RWPE2 (cell line): ENCODE measurements at regions not wholly inside any gene's neighbourhood (a gene's known extent, or its start where the extent isn't known, plus 50 kb on each side); places are given as distances from the start of the nearest gene placed in this dataset.

Experiments
- ATAC-seq: fragments of 200-7000 bp; cut with Tn5 transposase; 3 replicates; pipeline ENCODE4 v1.9.1; 2021; ENCODE audit warnings: low read depth
- DNase-seq: peaks from one replicate; pipeline ENCODE4 v3.0.0-alpha.2; 2020; ENCODE audit warnings: low spot score
- H3K27ac ChIP-seq: fragments of 450-650 bp; 2 replicates; pipeline ENCODE4 v1.5.1; 2017; ENCODE audit warnings: mild to moderate bottlenecking; ENCODE audit not compliant: poor library complexity, severe bottlenecking
- H3K27me3 ChIP-seq: fragments of 250-450 bp; sonication (Bioruptor Pico); 2 replicates; pipeline ENCODE4 v1.5.1; 2021; ENCODE audit warnings: mild to moderate bottlenecking, moderate library complexity; ENCODE audit not compliant: insufficient read depth, poor library complexity, severe bottlenecking
- H3K36me3 ChIP-seq: fragments of 250-450 bp; sonication (Bioruptor Pico); 2 replicates; pipeline ENCODE4 v1.5.1; 2020; ENCODE audit warnings: low read depth, mild to moderate bottlenecking, moderate library complexity
- H3K4me1 ChIP-seq: fragments of 250-450 bp; sonication (Bioruptor Pico); 2 replicates; pipeline ENCODE4 v1.5.1; 2021; ENCODE audit warnings: mild to moderate bottlenecking, moderate library complexity; ENCODE audit not compliant: insufficient read depth, poor library complexity, severe bottlenecking
- H3K4me3 ChIP-seq: fragments of 250-450 bp; sonication (Bioruptor Pico); 2 replicates; pipeline ENCODE4 v1.5.1; 2021; ENCODE audit warnings: mild to moderate bottlenecking, moderate library complexity; ENCODE audit not compliant: severe bottlenecking
- H3K9me3 ChIP-seq: fragments of 250-450 bp; sonication (Bioruptor Pico); 2 replicates; pipeline ENCODE4 v1.5.1; 2021; ENCODE audit warnings: mild to moderate bottlenecking, moderate library complexity; ENCODE audit not compliant: severe bottlenecking
- TF ChIP-seq, protein P1 (sequence below): fragments of 450-650 bp; IDR thresholded peaks from one replicate; pipeline ENCODE4 v1.5.1; 2017; ENCODE audit warnings: mild to moderate bottlenecking, moderate library complexity; ENCODE audit not compliant: poor library complexity, severe bottlenecking

- TF ChIP-seq, protein P1, sequence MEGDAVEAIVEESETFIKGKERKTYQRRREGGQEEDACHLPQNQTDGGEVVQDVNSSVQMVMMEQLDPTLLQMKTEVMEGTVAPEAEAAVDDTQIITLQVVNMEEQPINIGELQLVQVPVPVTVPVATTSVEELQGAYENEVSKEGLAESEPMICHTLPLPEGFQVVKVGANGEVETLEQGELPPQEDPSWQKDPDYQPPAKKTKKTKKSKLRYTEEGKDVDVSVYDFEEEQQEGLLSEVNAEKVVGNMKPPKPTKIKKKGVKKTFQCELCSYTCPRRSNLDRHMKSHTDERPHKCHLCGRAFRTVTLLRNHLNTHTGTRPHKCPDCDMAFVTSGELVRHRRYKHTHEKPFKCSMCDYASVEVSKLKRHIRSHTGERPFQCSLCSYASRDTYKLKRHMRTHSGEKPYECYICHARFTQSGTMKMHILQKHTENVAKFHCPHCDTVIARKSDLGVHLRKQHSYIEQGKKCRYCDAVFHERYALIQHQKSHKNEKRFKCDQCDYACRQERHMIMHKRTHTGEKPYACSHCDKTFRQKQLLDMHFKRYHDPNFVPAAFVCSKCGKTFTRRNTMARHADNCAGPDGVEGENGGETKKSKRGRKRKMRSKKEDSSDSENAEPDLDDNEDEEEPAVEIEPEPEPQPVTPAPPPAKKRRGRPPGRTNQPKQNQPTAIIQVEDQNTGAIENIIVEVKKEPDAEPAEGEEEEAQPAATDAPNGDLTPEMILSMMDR, result no peak
- Histone ChIP-seq H3K27ac (no peak overlapping the region), H3K9me3 (no peaks in the 10 kb centered on the region), H3K4me3 (no peak overlapping the region), H3K27me3 (peaks cover 19% of the 10 kb centered on the region), H3K4me1 (no peaks in the 10 kb centered on the region), H3K36me3 (no peaks in the 10 kb centered on the region)
- ATAC-seq, result no peak
- no peak for DNase-seq
Observed at GRCh38 chr21:22076471-22076870, 1078.3 kb downstream of the NCAM2 start.

DNA sequence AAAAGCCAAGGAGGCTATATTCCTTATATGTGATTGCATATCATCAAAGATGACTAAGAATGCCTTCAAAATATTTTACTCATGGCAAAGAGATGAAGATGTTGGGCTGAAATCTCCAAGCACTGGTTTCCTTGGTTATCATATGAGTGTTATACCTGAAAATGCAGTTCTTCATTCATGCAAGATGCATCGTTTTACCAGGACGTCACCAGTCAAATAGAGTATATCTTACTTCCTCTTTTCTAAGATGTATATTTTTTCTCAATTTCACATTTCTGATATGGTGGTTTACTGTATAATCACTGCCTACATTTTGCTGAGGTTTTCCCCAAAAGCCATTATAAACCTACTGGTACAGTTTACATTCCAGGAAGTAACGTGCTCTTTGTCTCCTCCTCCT lies 1085.7 kb downstream of the NCAM2 start:
- TF ChIP-seq, protein P1, result no peak
- H3K36me3 ChIP-seq, result no peaks in the 10 kb centered on the region
- no peak overlapping the region for H3K27ac ChIP-seq
- no peaks in the 10 kb centered on the region for H3K4me1 ChIP-seq
- no peaks in the 10 kb centered on the region for H3K9me3 ChIP-seq
- no peak overlapping the region for H3K4me3 ChIP-seq
- DNase-seq (no peak), ATAC-seq (no peak)
- H3K27me3 ChIP-seq, result no peaks in the 10 kb centered on the region

- H3K27me3 ChIP-seq, result no peaks in the 10 kb centered on the region
- DNase-seq (no peak), ATAC-seq (no peak)
- H3K27ac ChIP-seq, result no peak overlapping the region
- no peak overlapping the region for H3K4me3 ChIP-seq
- no peaks in the 10 kb centered on the region for H3K9me3 ChIP-seq
- TF ChIP-seq, protein P1, result no peak
- no peaks in the 10 kb centered on the region for H3K36me3 ChIP-seq
- H3K4me1 ChIP-seq, result no peaks in the 10 kb centered on the region
Observed at GRCh38 chr21:22096314-22096713, 1098.1 kb downstream of the NCAM2 start.

- DNase-seq, result no peak
- Histone ChIP-seq H3K4me3 (no peak overlapping the region), H3K27me3 (no peaks in the 10 kb centered on the region), H3K9me3 (no peaks in the 10 kb centered on the region), H3K27ac (no peak overlapping the region), H3K4me1 (no peaks in the 10 kb centered on the region), H3K36me3 (no peaks in the 10 kb centered on the region)
- ATAC-seq, result no peak
- TF ChIP-seq, protein P1, result no peak
Observed at GRCh38 chr21:22106720-22107410, 1108.7 kb downstream of the NCAM2 start.

DNA sequence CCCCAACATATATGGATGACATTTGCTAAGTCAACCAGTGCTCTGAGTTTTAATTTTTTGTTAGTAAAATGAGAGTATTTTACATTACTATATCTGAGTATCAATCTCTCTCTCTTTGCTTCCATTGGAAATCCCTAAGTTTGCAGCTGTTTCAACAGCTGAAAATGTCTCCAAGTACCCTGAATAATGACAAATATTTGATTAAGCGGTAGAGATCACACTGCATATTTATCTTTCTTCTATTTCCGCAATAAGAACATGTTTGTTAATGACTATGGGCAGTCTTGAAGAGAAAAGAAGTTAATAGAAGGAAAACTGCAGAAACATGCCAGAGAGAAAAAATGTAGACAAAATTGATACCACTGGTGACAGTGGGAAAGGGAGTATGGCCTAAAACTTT lies 1117.5 kb downstream of the NCAM2 start:
- H3K27me3 ChIP-seq, result no peaks in the 10 kb centered on the region

More for the DNA sequence above, 1117.5 kb downstream of the NCAM2 start:
- ATAC-seq, result no peak
- TF ChIP-seq, protein P1, result no peak
- H3K27ac ChIP-seq, result no peak overlapping the region
- H3K9me3 ChIP-seq, result no peaks in the 10 kb centered on the region
- H3K36me3 ChIP-seq, result no peaks in the 10 kb centered on the region
- H3K4me3 ChIP-seq, result no peak overlapping the region
- no peaks in the 10 kb centered on the region for H3K4me1 ChIP-seq
- no peak for DNase-seq
